AG09319 (cell line): ENCODE measurements at regions not wholly inside any gene's neighbourhood (a gene's known extent, or its start where the extent isn't known, plus 50 kb on each side); places are given as distances from the start of the nearest gene placed in this dataset.
"Not testable (repeated sequence)": the region's sequence is repeated elsewhere in the genome, so short reads cannot be mapped to it uniquely, and the experiment has no call there.

Experiments
- DNase-seq: peaks from one replicate; pipeline ENCODE4 v3.0.0-alpha.2; 2010; ENCODE audit warnings: low read depth; ENCODE audit errors: extremely low read depth
- TF ChIP-seq, protein P1 (sequence below): IDR thresholded peaks from 2 replicates; pipeline ENCODE4 v1.5.1; 2011; ENCODE audit warnings: low read depth, mild to moderate bottlenecking, inconsistent platforms, low read length, moderate library complexity

DNA sequence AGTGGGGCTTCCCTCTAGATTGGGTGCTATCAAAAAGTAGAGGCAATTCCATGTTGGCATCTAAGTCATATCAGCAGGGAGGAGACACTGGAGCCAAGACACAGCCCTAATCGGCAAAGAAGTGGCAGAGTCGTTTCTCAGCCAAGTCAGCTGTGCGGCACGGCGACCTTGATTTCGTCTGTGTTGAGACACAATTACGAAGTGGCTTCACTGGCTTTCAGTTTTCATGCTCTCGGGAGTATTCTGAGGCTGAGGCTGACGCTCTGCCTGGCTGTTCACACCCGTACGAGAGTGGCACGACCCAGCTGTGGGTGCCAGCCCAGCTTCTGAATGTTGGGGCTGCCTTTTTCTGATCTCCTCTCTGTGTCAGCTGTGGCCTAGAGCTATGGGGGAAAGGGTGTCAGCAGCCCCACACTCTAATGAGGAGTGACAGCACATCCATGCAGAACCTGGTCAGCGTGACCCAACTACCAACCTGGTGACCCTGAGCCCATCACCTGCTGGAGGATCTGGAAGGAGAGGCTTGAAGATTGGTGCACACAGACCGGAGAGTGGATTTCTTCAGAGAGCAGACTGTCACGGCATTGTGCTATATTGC lies 105.7 kb upstream of the TMEM45B start:
- DNase-seq, result no peak
- TF ChIP-seq, protein P1, sequence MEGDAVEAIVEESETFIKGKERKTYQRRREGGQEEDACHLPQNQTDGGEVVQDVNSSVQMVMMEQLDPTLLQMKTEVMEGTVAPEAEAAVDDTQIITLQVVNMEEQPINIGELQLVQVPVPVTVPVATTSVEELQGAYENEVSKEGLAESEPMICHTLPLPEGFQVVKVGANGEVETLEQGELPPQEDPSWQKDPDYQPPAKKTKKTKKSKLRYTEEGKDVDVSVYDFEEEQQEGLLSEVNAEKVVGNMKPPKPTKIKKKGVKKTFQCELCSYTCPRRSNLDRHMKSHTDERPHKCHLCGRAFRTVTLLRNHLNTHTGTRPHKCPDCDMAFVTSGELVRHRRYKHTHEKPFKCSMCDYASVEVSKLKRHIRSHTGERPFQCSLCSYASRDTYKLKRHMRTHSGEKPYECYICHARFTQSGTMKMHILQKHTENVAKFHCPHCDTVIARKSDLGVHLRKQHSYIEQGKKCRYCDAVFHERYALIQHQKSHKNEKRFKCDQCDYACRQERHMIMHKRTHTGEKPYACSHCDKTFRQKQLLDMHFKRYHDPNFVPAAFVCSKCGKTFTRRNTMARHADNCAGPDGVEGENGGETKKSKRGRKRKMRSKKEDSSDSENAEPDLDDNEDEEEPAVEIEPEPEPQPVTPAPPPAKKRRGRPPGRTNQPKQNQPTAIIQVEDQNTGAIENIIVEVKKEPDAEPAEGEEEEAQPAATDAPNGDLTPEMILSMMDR, result no peak

DNA sequence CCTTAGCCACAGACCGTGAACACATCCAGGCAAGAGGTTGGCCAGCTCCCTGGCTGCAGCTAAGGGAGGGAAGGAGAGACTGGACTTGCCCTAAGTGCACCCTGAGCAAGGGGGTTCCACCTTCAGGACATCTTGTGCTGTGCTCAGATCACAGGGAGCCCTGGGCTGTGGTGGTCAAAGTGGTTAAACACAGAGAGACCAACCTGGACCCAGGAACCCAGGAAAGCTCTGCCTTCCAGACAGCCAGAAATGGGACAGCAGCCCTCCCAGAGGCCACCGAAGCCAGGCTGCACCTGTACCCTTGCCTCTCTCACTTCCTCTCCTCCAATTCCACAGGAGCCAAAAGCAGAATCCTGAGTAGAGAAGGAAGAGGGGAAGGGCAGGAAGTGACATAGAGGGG lies 105.2 kb upstream of the TMEM45B start:
- TF ChIP-seq, protein P1, result no peak
- DNase-seq, result no peak

- TF ChIP-seq, protein P1, result no peak
- no peak for DNase-seq
These were observed 103.9 kb upstream of the TMEM45B start for GRCh38 chr11:129711760-129712159.

GRCh38 chr11:129712486-129713240 lies 103.0 kb upstream of the TMEM45B start:
- not testable (repeated sequence) for DNase-seq

- TF ChIP-seq, protein P1, result no peak
- DNase-seq, result no peak
These were observed 96.6 kb upstream of the TMEM45B start for GRCh38 chr11:129719037-129719436.

DNA sequence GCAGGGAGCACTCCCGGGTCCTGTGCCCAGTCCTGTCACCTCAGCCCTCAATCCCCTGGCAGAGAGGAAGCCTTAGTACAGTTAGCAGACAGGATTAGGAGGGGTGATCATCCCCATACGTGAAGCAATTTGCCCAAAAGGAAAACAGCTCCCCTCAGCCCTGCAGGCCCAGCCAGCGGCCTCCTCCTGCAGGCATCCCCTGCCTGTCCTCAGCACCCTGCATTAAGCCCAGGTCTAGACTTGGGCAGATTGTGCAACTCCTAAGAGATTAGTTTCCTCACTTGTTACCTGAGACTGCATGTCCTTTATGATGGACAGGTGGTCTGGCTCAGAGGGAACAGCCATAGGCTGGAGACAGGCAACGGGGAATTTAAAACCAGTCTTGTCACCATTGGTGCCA lies 95.5 kb upstream of the TMEM45B start:
- TF ChIP-seq, protein P1, result no peak
- no peak for DNase-seq

DNA sequence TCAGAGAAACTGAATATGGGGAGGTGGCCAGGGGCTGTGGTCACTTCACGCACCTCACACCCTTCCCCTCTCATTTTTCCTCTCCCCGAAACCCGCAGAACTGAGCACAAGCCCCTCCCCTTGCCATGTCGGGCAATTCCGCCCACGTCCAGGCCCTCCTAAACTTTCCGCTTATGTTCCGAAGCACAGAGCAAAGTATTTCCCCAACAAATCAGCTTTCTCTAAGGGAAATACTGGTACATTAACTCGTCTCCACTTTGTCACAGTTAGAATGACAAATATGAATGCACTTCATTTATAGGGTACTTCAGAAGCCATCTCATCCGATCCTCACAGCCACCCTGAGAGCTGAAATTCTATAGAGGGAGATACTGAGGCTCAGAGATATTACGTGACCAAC lies 94.7 kb upstream of the TMEM45B start:
- TF ChIP-seq, protein P1, result no peak

More for the DNA sequence above, 94.7 kb upstream of the TMEM45B start:
- DNase-seq, result no peak
